ENCODE measurements at regions not wholly inside any gene's neighbourhood (a gene's known extent, or its start where the extent isn't known, plus 50 kb on each side); places are given as distances from the start of the nearest gene placed in this dataset.

DNA sequence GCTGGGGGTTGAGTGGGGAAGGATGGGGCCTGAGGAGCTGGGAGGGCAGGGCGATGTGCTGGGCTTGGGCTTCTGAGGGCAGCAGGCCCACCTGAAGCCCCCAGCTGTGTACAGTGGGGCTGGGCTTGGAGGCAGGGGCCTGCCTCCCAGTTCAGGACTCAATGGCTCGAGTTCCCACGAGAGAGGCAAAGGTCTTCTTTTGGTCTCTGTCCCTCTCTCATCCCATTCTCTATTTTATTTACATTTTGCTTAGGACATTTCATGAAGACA, 180.6 kb downstream of the MACROH2A1 start:
- no peak for DNase-seq (ENCODE audit: low read depth)

DNA sequence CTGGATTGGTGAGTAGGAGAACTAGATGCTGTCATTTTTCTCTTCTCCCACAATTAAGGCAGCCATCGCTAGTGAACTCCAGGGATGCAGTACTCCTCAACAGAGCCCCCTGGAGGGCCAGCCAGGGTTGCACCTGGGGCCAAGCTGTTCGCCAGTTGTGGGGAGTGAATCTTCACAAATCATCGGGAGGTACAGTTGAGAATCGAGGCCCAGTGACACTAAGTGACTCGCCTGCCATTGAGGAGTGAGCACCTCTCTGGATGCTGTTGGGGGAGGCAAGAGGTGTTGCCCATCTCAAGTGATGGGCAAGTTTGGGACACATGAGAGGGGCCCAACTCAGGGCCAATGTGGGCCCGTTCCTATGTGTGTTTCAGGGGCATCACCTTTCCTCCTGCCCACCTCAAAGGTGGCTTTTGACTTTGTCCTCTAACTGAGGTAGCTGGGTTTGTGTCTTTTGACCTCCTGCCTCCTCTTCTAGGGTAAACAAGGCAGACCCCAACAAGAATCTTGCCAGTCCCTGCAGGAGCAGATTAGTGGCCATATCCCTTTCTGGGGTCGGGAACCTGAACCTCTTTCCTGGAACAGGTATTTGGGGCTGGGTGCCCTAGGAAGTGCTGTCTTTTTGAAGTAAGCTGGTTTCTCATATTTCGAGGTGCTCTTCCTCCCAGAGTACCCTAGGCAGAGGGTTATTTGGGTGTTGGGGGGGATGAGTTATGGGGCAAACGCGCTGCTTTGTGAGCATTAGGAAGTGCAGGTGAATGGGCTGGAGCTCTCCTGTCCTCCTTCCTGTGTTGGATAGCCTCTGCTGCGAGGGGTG, 181.2 kb downstream of the MACROH2A1 start:
- DNase-seq (ENCODE audit: low read depth): no peak

DNA sequence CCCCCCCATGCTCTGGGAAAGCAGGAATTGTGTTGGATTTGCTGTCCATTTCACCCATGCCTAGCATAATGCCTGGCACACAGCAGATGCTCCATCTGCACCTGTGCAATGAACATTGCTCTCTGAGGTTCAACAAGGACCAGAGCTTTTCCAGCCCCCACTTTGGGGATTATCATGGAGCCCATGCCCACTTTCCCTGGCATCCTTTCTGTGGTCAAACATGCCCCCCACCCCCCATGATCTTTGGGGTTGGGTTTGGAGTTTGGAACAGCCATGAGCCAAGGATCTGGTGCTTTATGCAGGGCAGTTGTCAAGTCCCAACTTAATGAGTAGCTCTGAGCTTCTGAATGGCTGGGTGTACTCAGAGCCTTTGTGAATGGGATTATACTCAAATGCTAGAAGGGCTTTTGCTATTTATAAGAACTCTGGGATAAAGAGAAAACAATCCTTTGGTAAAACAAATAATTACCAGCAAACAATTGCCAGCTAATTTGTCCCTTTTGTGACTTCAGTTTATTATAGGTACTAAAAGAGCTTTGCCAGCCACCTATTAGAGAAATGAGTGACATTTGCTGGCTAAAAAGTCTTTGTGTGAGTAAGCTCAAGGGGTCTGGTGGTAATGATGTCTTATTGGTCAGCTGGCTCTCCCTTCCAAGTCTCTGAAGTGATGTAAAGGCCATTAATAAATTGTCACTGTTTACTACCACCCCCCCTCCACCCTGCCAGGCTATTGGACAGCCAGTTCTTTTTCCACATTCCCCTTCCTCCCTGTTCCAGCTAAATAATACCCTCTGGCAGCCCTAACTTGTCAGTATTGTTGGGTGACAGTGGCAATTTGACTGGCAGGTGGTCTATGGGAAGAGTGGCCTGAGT, 182.3 kb downstream of the MACROH2A1 start:
- DNase-seq (ENCODE audit: low read depth): no peak

DNA sequence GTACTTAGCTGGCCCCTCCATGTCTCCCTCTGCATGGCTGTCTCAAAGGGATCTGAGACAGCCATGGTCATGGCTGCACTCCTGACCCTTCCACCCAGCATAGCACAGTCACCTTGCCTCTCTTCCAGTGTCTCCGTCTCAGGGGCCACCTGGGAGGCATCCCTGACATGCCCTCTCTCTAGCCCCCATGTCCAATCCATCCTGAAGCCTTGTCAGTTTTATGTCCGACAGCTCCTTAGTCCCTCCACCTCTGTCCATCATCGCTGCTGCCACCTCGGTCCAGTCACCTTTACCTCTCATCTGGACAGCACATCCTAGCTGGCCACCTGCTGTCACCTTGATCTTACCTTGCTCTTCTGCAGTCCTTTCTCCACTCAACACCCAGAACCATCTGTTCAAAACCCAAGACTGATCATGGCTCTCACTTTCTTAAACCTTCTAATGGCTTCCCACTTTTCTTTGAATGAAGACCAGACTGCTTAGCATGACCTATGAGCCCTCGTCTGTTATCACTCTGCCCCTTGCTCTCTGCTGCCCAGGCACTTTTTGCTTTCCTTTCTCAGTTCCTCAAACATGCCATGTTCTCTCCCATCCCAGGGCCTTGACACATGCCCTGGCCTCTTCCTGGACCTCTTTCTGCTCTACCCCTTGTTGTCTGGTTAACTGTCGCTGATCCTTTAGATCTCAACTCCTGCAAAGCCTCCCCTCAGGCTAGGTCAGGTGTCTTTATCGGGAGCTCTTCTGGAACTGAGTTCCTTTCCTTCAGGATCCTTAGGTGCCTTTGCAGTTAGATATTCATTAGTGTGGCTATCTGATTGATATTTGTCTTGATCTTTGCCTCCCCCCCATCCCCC, 181.8 kb upstream of the PITX1 start:
- DNase-seq (ENCODE audit: low read depth): no peak

DNA sequence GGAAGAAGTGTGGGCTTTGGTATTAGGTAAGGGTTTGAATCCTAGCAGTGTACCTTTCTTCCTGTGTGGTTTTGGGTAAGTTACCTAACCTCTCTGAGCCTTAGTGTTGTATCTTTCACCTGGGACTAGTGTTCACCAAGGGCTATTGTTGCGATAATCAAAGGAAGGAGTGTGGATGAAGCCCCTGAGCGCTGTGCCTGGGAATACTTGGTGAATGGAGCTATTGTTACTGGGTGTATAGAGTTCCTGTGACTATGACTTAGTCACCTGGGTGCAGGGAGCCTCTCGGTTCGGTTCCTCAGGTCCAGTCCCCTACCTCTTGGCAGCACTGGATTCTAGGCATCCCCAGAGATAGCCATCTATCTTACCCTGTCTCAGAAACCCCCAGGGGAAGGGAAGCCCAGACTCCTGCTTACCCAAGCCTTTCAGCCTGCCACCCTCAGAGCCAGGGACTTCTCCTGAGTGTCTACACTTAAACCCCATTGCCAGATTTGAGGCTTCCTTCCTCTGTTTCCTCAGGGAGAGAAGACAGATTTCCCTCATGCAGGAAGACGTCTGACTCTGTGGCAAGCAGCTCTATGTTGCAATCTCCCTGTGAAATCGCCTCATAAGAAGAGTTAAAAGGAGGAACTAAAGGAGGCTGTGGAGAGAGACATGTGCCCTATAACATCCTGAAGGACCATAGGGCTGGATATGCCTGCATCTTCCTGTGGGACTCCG, 181.0 kb upstream of the PITX1 start:
- DNase-seq (ENCODE audit: low read depth): no peak

DNA sequence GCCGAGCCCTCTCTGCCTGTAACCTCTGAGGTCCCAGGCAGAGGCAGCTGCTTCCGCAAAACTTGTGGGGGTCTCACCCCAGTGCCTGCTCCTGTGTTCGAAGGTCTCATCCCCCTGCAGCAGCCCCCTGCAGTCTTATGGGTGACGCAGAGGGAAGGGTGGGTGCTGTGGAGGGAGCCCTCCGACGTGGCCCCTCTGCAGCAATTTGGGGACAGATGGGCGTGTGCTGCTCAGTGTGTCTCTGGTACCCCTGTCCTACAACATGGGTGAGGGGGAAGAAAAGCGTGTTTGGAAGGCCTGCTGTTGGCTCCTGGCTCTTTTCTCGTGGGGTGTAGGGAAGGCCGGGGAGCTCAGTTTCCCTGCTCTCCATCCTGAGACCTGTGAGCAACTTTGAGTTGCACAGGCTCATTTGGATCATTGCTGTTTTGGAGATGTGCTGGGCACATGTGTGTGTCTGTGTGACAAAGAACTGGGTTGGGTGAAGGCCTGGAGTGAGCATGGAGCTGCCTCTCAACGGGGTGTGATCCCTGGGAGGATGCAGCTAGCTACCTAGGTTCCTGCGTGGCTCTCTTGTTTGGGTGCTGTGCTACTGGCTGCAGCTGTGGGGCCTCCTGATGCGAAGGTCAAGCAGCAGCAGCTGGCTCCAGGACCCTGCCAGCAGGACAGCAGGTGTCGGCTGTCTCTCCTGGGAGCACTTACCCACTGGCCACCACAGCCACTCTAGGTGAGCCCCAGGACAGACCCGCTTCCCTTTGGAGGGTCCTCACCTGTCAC, 179.6 kb upstream of the PITX1 start:
- DNase-seq (ENCODE audit: low read depth): no peak

DNA sequence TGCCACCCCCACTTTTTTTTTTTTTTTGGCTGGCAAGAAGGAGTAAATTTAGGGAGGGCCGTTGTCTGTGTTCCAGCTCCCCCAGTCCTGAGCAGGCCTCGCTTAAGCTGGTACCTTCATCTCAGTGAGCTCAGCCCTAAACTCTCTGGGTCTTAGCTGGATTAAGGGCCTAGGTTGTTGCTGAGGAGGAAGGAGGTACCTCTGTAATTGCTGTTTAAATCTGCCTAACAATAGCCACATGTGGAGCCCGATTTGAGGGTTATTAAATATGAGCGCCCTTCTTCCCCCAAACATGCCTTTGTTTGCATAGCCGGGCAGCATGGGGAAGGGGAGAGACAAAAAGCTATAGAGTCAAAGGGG, 179.0 kb upstream of the PITX1 start:
- no peak for DNase-seq (ENCODE audit: low read depth)

DNA sequence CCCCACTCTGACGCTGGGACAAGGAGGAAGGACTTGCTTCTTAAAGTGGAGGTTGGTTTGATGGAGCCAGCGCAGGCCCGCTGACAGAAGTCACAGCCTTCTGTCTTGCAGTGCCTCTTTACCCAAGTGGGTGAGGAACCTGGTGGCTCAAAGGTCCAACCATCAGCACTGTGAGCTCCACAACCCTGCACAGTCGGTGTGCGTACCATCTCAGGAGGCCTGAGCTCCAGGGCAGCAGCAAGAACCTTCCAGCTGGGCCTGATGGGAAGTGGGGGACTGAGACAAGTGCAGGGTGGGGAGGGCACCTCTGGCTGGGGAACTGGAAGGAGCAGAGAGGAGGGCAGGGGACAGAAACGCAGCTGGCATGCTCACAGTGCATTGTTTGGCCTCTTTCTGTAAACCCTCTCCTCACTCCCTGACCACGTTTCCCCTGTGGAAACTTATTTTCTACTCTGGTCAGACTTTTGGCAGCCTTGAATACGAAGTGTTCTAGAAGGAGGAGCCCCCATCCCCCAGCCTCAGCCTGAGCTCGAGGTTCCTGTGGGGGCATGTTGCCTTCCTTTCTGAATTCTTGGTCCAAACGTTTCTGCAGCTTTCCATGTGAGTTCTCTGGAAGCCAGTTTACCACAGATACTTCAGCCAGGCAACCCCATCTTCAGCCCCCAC, 178.5 kb upstream of the PITX1 start:
- no peak for DNase-seq (ENCODE audit: low read depth)

DNA sequence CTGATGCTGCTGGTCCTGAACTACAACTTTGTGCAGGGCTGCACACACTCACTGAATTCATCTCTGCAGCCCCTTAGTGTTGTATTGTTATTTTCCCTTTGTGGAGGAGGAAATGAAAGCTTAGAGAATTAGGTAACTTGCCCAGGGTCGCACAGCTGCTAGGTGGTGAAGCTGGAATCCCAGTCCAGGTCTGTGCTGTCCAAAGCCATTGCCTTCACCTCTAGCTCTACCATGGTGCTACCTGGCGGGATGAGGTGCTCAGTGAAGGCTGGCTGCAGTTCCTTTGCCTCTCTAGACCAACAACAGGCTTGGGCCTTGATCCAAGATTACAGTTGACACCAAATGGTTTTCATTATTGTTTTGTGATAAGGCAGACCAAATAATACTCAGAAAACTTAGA, 177.8 kb upstream of the PITX1 start:
- no peak for DNase-seq (ENCODE audit: low read depth)

DNA sequence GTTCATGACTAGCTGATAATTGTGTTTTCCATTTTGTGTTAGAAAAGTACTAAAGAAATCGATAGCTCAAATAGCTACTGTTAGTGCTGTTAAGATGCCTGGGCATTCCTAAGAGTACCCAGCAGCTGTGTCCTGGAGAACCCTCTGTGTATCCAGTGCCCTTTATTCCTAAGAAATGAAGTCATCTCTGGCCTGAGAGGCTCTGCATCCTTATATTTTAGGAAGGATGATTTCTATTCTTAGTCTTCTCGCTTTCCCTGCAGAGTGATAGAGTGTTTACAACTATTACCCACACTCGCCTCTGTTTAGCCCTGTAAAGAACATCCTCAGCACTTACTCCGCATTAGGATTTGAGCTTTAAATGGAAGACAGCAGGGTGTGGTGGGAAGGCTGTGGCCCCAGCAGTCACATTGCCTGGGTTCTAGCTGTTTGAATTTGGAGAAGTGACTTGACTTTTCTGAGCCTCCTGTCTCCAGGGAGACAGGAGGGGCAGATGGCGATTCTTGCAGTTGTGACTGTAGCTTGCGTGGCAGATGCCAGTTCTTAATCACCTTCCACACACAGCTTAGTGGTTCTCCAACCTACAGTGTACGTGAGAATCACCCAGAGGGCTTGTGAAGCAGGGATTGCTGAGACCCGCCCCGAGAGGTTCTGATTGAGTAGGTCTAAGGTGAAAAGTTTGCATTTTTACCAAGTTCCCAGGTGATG, 177.2 kb upstream of the PITX1 start:
- DNase-seq (ENCODE audit: low read depth): no peak

DNA sequence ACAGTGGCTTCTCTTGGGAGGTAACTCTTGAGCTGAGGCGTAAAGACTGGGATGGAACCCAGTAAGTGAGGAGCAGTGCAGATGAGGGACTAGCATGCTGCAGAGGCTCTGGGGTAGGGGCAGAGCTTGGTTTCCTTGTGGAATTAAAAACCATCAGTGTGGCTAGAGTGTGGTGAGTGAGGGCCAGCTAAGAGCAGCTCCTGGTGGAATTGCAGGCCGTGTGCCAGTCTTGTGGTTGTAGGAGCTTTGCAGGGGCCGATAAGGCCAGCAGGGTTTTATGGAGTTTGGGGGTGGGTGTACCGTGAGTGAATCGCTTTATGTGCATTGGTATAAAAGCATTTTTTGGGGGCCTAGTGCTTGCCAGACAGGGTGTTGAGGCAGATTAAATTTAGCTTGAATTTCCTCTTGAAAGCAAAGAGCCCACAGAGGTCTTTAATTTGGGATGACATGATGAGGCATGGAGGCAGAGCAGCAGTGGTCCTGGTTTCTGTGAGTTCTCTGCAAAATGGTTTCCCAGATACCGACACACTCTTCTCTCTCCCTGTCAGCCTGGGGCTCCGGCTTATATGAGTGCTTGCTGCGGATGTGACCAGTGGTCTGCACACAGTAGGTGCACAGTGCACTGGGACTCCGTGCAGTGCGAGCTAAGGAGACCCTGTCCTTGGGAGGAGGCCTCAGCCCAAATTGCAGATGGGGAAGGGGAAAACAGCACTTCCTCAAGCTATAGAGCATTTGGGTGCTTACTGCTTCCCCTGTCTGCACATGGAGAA, 176.4 kb upstream of the PITX1 start:
- no peak for DNase-seq (ENCODE audit: low read depth)

DNA sequence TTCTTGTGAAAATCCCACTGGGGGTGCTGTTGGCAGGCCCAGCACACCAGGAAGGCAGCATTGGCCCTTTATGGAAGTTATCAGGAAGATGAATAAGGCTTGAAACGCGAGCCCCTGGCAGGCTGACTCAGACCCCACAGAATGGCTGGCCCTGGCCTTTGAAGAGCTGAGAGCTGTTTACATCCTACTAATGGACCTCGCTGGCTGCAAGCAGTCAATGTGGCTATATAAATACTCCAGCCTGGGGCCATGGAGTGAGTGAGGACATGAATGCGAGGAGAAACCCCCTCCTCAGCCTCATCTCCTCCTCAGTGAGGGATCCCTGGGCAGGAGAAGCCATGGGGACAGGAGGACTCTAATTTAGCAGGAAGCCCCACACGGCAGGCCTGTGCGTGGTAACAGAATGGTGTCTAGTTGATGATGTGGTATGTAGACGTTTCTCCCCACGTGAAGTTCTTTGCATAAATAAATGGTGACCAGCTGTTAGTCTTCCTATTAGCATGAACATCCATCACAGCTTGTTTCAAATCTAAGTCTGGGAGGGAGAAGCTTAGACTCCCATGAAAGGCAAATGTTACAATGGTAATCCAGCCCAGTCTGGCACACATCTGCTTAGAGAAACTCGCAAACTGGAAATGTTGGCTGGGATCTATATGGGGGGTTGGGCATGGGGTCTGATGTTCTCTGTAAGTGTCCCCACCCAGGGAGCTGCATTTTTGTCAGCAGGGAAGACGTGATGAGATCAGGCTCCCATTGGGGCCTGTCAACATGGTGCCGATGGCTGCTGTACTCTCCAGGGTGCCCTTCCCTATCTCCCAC, 175.1 kb upstream of the PITX1 start:
- no peak for DNase-seq (ENCODE audit: low read depth)

DNA sequence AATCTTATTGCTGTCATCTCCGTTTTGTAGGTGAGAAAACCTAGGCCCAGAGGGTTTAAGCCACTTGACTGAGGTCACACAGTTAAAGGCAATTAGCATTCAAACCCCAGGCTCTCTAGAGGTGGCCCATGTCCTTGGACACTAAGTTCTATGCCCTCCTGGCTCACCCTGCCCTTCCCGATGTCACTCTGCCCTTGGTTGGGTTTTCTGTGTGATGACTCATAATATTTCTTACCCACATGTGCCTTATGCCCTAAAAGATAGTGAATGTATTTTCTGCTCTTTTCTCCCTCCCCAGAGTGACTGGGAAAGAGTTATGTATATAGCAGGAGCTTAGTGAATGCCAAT, 174.5 kb upstream of the PITX1 start:
- no peak for DNase-seq (ENCODE audit: low read depth)

DNA sequence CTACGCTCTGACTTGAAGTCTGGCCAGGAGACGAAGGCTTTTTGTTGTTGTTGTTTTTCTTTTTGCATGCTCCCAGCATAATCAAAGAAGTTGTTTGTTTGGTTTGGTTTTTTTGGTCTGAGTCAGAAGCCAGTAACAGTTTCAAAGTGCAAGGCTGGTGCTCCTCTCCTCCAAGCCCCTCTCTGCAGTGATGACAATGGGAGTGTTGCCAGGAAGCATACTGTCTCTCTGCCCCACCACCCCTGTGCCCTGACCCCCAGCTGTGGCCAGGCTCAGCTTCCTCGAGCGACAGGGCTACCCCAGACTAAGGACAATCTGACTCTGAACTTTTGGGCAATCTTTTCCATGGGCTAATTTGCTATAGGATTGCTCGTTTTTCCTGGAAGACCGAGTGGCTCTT, 173.8 kb upstream of the PITX1 start:
- no peak for DNase-seq (ENCODE audit: low read depth)

DNA sequence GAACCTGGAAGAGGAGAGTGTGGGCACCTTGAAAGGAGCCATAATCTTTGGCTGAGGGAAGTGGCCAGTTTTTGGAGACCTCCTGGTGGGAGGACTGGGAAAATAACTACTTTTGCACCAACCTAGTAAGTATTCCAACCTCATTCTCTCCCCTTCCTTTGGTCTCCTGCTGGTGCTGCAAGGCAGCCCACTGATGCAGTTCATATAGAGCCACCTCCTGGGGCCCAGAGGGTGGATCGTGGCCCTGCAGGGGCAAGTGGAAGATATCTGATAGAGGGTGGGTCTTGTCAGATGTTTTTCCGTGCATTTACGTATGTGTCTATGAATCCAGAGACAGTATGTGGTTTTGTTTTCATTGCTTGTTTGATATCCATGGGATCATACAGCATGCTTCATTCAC, 172.8 kb upstream of the PITX1 start:
- DNase-seq (ENCODE audit: low read depth): no peak

DNA sequence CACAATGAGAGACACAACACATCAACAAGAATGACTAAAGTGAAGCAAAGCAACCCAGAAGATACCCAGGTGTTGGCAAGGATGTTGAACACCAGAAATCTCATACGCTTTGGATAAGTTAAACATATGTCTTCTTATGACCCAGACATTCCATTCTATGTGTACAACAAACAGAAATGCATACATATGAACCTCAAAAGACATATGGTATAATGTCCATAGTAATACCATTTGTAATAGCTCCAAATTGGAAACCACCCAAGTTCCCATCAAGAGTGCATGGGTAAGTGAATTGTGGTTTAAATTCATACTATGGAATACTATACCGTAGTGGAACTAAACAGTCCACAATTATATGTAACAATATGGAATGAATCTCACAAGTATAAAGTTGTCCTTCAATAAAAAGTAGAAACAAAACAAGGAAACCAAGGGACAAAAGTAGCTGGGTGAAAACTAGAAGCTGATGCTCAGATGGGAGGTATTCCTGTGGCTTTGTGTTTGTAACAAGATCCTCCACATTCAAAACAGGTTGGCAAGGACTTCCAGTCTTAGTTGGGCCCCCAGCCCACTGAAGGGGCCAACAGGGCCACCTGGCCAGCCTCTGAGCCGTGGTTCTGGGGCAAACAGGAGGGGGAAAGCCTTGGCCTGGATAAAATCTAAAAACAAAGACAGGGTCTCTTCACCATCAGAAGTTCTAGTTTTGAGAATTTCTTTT, 171.8 kb upstream of the PITX1 start:
- DNase-seq (ENCODE audit: low read depth): no peak

DNA sequence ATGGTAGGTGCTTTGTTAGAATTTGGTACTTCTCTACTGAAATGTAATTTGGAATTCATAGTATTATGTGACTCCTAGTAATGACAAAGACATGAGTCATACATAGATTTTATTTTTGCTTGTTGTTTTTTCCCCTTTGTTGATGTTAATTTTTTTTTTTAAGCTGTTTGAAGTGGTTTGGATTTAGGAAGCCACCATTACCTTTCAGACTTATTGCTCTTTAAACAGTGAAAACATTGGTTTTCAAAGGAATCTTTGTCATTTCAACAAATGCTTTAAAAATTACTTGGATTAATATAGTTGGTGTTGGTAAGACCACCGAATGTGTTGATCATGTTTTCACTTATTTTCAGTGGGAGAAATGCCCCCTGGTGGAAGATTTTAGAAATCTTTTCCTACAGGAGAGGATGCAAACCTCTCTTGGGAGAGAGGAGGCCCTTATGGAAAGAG, 170.1 kb upstream of the PITX1 start:
- DNase-seq (ENCODE audit: low read depth): no peak

DNA sequence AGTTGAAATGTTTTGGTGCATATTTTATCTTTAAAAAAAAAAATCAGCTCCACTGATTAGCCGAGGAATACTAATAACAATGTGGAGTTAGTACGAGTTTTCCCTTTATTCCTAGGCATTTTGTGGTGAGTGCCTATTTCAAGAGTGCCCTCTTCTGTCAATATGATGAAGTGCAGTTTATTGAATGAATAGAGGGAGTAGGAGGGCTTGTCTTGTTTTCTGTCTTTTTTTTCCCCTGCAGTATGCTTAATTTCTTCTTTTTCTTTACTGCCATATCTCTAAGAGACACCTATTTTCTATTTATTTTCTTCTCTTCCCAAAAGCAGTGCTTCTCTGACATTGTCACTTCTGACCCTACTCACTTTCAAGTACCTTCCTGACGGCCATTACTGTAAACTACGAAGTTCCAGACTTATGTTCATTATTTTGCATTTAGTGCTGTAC, 169.6 kb upstream of the PITX1 start:
- no peak for DNase-seq (ENCODE audit: low read depth)
